Endothelial cell of umbilical vein (primary cell): ENCODE measurements at regions not wholly inside any gene's neighbourhood (a gene's known extent, or its start where the extent isn't known, plus 50 kb on each side); places are given as distances from the start of the nearest gene placed in this dataset.

Experiments
- CTCF ChIP-seq, 2 donors: IDR thresholded peaks; 1 replicate in 1 of 2; 2 replicates in 1 of 2; pipeline ENCODE4 v1.5.1; 2011; ENCODE audit warnings: low read length in 2 of 2, mild to moderate bottlenecking in 2 of 2, moderate library complexity in 2 of 2, control low read depth in 1 of 2, inconsistent platforms in 1 of 2, low read depth in 1 of 2; ENCODE audit not compliant: insufficient read depth in 1 of 2; ENCODE audit errors: extremely low read depth in 1 of 2
- EZH2 ChIP-seq: IDR thresholded peaks from 2 replicates; pipeline ENCODE4 v1.6.1; 2012; ENCODE audit warnings: borderline replicate concordance, low read depth, mild to moderate bottlenecking, moderate library complexity, low read length, inconsistent platforms; ENCODE audit not compliant: severe bottlenecking
- FOS ChIP-seq: IDR thresholded peaks from 2 replicates; pipeline ENCODE4 v1.6.1; 2011; ENCODE audit warnings: mild to moderate bottlenecking, low read length, moderate library complexity, borderline replicate concordance; ENCODE audit not compliant: insufficient read depth
- POLR2AphosphoS5 ChIP-seq: IDR thresholded peaks from 2 replicates; pipeline ENCODE4 v1.6.1; 2012; ENCODE audit warnings: low read depth, mild to moderate bottlenecking, control low read depth, low read length, moderate library complexity; ENCODE audit not compliant: insufficient read depth

GRCh38 chr1:57959531-57960241 is 535.8 kb upstream of the DAB1 start:
- TF ChIP-seq FOS (no peak), EZH2 (no peak), CTCF (IDR thresholded peaks at IDR 0.05; ENCODE audit: extremely low read depth in 1 of 2, insufficient read depth in 1 of 2, low read depth in 1 of 2, low read length in 2 of 2) (no peak), POLR2AphosphoS5 (no peak)
